NCI-H2171 treated with DMSO at 0.1 percent for 48 hours (cell line): ENCODE measurements at regions not wholly inside any gene's neighbourhood (a gene's known extent, or its start where the extent isn't known, plus 50 kb on each side); places are given as distances from the start of the nearest gene placed in this dataset.

ENCODE experiments used
- DNase-seq: peaks from one replicate; lab custom pipeline; 2025; lab: John Stamatoyannopoulos, UW

DNA sequence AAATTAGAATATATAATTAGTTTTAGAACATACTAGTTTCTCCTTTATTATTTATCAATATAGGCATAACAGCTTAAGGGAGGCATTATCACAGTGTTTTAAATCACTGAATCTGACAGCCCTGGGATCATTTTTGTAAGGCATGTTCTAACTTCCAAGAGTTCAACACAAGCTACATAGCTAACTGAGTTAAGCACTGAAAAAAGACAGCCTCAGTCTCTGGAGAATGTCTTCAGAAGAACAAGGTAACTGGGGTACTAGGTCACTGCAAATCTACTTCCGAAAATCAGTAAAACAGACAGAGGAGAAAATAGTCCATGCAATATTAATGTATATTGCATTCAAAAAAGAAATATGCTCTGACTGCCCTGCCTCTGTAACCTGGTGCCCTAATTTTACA, 502.1 kb downstream of the RFC3 start:
- DNase-seq: no peak

- no peak for DNase-seq
Measured at GRCh38 chr13:34322014-34322742, 504.2 kb downstream of the RFC3 start.

- no peak for DNase-seq
Measured at GRCh38 chr13:34322743-34323074, 504.8 kb downstream of the RFC3 start.

DNA sequence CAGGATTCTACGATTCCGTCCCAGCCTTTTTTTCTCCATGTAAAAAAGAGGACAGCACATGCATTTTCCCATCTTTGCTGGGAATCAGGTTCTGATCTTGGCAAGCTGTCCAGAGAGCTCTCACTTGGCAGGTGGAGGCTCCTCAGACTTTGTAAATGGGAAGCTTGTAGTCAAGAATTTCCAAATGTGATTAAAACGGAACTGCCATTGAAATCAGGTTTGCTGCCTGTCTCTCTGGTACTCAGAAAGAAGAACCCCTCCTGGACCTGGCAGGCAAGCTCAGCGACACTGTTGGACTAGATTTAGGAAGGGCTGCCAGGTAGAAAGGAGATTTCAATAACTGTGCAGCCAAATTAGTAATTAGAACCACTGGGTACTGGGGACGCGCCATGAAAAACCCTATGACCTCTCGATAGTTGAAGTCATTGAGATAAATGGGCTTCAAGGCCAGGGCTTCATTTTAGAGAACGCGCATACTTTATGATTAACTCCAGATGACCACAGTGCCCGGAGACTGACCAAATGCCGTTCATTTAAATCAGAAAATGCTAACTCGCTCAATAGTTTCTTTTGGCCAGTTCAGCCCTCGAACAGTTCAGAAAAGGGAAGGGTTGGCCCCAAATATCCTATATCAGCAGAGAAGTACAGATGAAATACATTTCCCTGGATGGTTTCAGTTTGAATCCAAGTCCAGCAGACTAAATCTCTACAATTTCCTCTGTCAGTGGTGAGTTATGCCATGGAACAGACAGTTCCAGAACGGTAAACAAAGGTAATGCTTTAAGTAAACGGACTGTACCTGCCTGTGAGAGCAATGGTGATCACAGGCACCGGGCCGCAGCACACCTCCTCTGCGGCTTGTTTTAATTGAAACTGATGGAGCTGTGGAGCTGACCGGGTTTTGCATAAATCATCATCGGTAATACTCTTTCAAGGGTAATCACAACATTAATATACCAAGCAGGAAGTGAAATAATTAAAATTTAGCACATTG, 517.4 kb downstream of the RFC3 start:
- peak; percentile 32 for DNase-seq

GRCh38 chr13:34338102-34338501, 520.2 kb downstream of the RFC3 start:
- DNase-seq: no peak

DNA sequence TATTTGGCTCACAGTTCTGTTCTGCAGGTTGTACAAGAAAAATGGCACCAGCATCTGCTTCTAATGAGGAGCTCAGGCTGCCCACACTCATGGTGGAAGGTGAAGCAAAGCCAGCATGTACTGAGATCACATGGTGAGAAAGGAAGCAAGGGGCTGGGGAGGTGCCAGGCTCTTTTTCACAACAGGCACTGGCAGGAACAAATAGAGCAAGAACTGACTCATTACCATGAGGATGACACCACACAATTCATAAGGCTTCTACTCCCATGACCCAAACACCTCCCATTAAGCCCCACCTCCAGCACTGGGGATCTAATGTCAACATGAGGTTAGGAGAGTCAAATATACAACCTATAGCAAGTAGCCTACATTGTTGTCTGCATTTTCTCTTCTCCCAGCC, 522.6 kb downstream of the RFC3 start:
- DNase-seq: no peak

GRCh38 chr13:34343413-34343940, 525.5 kb downstream of the RFC3 start:
- DNase-seq: no peak

- no peak for DNase-seq
Measured at GRCh38 chr13:34344816-34345215, 526.9 kb downstream of the RFC3 start.

GRCh38 chr13:34345258-34345965, 527.5 kb downstream of the RFC3 start:
- no peak for DNase-seq

DNA sequence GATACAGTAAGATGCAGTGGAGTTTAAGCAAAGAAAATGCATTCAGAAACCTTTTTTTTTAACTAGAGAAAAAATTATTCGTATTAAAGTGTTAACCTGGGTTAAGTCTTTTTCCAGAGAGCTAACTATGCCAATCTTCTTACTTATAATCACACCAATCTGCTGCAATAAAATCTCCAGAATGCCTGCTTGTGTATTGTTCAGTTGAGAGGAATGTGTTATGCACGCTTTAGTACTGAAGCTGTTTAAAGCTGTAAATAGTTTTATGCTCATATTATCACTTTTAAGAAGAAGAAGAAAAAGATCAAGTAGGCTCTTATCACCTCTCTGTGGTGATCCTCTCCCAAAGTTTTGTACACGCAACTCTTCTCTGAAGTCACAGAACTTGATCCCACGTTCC, 528.7 kb downstream of the RFC3 start:
- DNase-seq: no peak

GRCh38 chr13:34347784-34348573, 530.0 kb downstream of the RFC3 start:
- peak; percentile 22 for DNase-seq

- DNase-seq: no peak
Measured at GRCh38 chr13:34349091-34349722, 531.3 kb downstream of the RFC3 start.

DNA sequence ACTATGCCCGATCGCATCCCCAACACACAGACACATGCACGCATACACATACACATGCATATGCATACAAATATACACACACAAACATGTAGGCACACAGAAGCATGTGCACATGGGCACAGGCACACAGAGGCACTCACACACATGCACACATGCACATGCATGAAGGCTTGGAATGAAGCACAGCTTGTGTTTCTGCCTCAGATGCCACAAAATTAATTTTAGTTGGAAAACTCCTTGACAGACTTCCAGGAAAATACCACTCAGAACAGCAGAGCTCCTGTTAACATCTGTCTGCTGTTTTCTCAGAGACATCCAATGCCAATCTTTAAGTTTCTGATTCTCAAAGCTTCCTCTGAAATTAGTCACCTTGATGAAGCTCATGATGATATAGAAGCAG, 532.7 kb downstream of the RFC3 start:
- DNase-seq: peak; percentile 21

DNA sequence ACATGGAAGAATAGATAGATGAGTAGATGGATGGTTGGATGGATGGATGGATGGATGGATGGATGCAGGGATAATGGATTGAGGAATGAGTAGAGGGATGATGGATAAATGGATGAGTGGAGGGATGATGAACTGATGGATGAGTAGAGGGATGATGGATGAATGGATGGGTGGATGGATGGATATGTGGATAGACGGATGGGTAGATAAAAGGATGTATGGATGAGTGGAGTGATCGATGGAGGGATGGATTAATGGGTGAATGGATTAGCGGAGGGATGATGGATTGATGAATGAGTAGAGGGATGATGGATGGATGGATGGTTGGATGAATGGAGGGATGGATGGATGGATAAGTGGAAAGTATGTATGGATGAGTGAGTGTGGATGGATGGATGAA, 533.2 kb downstream of the RFC3 start:
- no peak for DNase-seq

GRCh38 chr13:34352958-34353357, 535.0 kb downstream of the RFC3 start:
- DNase-seq: no peak

GRCh38 chr13:34356686-34357434, 538.9 kb downstream of the RFC3 start:
- peak; percentile 53 for DNase-seq

DNA sequence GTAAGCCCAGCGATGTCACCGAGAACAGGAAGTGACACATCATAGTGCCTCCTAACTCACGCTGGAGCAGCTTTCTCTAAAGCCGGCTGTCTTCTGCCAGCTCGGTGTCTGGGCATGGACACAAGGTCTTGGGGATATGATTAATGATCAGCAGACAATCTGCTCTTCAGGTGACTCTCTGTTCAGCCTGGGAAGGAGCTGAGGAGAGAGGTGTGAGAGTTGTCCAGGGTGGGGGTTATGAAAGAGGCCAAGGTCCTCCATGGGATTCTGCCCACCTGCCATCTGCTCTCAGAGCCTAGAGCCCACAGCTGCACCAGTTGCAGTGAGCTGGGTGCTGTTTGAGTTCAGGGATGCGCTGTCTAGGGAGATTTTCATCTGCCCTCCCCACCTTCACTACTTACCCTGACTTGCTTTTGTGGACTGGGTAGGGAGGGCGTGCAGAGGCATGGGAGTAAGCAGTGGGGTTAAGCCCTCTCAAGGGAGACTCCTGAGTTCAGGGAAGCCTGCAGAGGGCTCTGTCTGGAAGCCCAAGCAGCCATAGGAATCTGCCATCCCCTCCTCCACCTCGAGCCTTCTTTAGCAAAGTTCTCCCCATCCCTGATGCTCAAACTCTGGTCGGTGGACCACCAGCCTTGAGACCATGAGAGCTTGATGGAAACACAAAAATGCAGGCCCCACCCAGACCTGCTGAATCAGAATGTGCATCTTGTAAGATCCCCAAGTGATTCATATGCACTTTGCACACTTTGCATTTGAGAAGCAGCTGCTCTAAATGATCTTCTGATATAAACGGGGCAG, 539.7 kb downstream of the RFC3 start:
- DNase-seq: peak; percentile 53

- no peak for DNase-seq
Measured at GRCh38 chr13:34358811-34359513, 541.0 kb downstream of the RFC3 start.

- no peak for DNase-seq
Measured at GRCh38 chr13:34360702-34361101, 542.8 kb downstream of the RFC3 start.
